GM18873 (cell line): ENCODE measurements at regions not wholly inside any gene's neighbourhood (a gene's known extent, or its start where the extent isn't known, plus 50 kb on each side); places are given as distances from the start of the nearest gene placed in this dataset.

Experiments
- ATAC-seq: cut with Tn5 transposase; IDR thresholded peaks from one replicate; pipeline ENCODE4 v1.9.1; 2021; ENCODE audit warnings: mild to moderate bottlenecking, moderate library complexity, moderate number of reproducible peaks; ENCODE audit not compliant: unreplicated experiment, low FRiP score

- no peak for ATAC-seq
Observed at GRCh38 chr2:219878516-219878915, 251.1 kb downstream of the SLC4A3 start.

- ATAC-seq: no peak
Observed at GRCh38 chr2:219881851-219882250, 254.4 kb downstream of the SLC4A3 start.

- no peak for ATAC-seq
Observed at GRCh38 chr2:219886615-219887014, 259.2 kb downstream of the SLC4A3 start.

- no peak for ATAC-seq
Observed at GRCh38 chr2:219887870-219888269, 260.4 kb downstream of the SLC4A3 start.

GRCh38 chr2:219893541-219893940, 266.1 kb downstream of the SLC4A3 start:
- no peak for ATAC-seq

GRCh38 chr2:219897456-219897855, 270.0 kb downstream of the SLC4A3 start:
- no peak for ATAC-seq

- peak; percentile 84 for ATAC-seq
Observed at GRCh38 chr2:219901155-219901554, 273.7 kb downstream of the SLC4A3 start.

- ATAC-seq: no peak
Observed at GRCh38 chr2:219902891-219903552, 275.6 kb downstream of the SLC4A3 start.

GRCh38 chr2:219905640-219906039, 278.2 kb downstream of the SLC4A3 start:
- ATAC-seq: no peak

GRCh38 chr2:219906114-219907010, 278.9 kb downstream of the SLC4A3 start:
- no peak for ATAC-seq

GRCh38 chr2:219907011-219907365, 279.6 kb downstream of the SLC4A3 start:
- no peak for ATAC-seq

GRCh38 chr2:219908538-219908937, 281.1 kb downstream of the SLC4A3 start:
- no peak for ATAC-seq

- ATAC-seq: no peak
Observed at GRCh38 chr2:219911541-219911940, 284.1 kb downstream of the SLC4A3 start.

- no peak for ATAC-seq
Observed at GRCh38 chr2:219912491-219912921, 285.1 kb downstream of the SLC4A3 start.

GRCh38 chr2:219914577-219914976, 287.1 kb downstream of the SLC4A3 start:
- ATAC-seq: no peak

GRCh38 chr2:219916281-219916680, 288.9 kb downstream of the SLC4A3 start:
- ATAC-seq: no peak

GRCh38 chr2:219916726-219917440, 289.5 kb downstream of the SLC4A3 start:
- no peak for ATAC-seq

- ATAC-seq: no peak
Observed at GRCh38 chr2:219918254-219918653, 290.8 kb downstream of the SLC4A3 start.

- no peak for ATAC-seq
Observed at GRCh38 chr2:219918944-219919343, 291.5 kb downstream of the SLC4A3 start.

- ATAC-seq: no peak
Observed at GRCh38 chr2:219919506-219919905, 292.1 kb downstream of the SLC4A3 start.

- no peak for ATAC-seq
Observed at GRCh38 chr2:219929835-219930234, 302.4 kb downstream of the SLC4A3 start.
